HUES64 (cell line): ENCODE measurements at regions not wholly inside any gene's neighbourhood (a gene's known extent, or its start where the extent isn't known, plus 50 kb on each side); places are given as distances from the start of the nearest gene placed in this dataset.
"Not testable (repeated sequence)": the region's sequence is repeated elsewhere in the genome, so short reads cannot be mapped to it uniquely, and the experiment has no call there.

ENCODE experiments used
- H3K27ac ChIP-seq: 2 replicates; pipeline ENCODE4 v1.7.0; 2013; ENCODE audit warnings: low read depth, low read length, inconsistent platforms
- H3K27me3 ChIP-seq: 2 replicates; pipeline ENCODE4 v1.6.1; 2013; ENCODE audit warnings: mild to moderate bottlenecking, low read length; ENCODE audit not compliant: insufficient read depth
- H3K36me3 ChIP-seq: 2 replicates; pipeline ENCODE4 v1.6.1; 2013; ENCODE audit warnings: mild to moderate bottlenecking, low read length; ENCODE audit not compliant: insufficient read depth
- H3K4me1 ChIP-seq: 2 replicates; pipeline ENCODE4 v1.6.1; 2013; ENCODE audit warnings: mild to moderate bottlenecking, low read length, moderate library complexity; ENCODE audit not compliant: insufficient read depth
- H3K4me3 ChIP-seq: 2 replicates; pipeline ENCODE4 v1.5.1; 2013; ENCODE audit warnings: mild to moderate bottlenecking, low read length, moderate library complexity
- H3K9ac ChIP-seq: 2 replicates; pipeline ENCODE4 v1.6.1; 2013; ENCODE audit warnings: mild to moderate bottlenecking, low read depth, low read length
- H3K9me3 ChIP-seq: 2 replicates; pipeline ENCODE4 v1.6.1; 2013; ENCODE audit warnings: low read depth, low read length; ENCODE audit not compliant: insufficient read depth
- WGBS: fragments of 150-250, 120-280 bp; methylation state at CpG from one replicate; pipeline ENCODE4 v1.1.7; 2013; ENCODE audit warnings: missing lambda C conversion rate; 5-methylcytosine and 5-hydroxymethylcytosine counted together

DNA sequence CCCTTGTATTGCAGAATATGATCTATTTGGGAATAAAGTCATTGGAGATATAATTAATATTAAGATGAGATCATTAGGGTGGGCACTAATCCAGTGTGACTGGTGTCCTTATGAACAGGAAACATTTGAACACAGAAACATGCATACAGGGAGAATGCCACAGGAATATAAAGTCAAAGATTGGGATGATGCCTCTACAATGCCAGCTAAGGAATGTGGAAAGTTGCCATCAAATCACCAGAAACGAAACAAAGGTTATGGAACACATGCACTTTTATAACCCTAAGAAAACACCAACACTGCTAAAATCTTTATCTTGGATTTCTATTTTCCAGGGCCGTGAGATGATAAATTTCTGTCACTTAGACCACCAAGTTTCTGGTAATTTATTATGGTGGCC lies 442.4 kb upstream of the BCHE start:
- no peaks in the 10 kb centered on the region; the same call in 1 of the 2 replicates for H3K4me1 ChIP-seq
- H3K9ac ChIP-seq: no peak overlapping the region
- no peak overlapping the region for H3K27ac ChIP-seq
- no peak overlapping the region for H3K4me3 ChIP-seq
- H3K9me3 ChIP-seq: no peaks in the 10 kb centered on the region
- no peaks in the 10 kb centered on the region for H3K27me3 ChIP-seq
- 100% methylated on average over 2 of the region's 2 CpGs for WGBS
- H3K36me3 ChIP-seq: no peaks in the 10 kb centered on the region

DNA sequence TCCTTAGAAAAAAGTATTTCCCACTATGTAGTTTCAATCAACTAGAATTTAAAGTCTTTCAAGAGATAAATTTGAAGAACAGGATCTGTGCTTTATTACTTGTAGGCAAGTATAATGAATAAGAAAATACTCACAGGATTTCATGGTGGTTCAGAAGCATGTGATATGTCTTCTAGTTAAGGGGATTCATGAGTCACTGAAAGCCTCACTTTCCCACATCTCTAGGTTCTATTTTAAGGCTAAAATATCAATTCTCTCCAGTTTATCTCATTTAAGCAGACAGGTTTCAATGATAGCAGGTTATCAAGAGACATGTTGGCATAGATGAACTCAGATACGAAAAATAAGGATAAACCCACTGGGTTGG lies 437.8 kb upstream of the BCHE start:
- Histone ChIP-seq H3K4me3 (no peak overlapping the region), H3K27me3 (no peaks in the 10 kb centered on the region), H3K27ac (no peak overlapping the region), H3K36me3 (no peaks in the 10 kb centered on the region), H3K9ac (no peak overlapping the region), H3K9me3 (no peaks in the 10 kb centered on the region), H3K4me1 (no peaks in the 10 kb centered on the region)
- WGBS: 95% methylated on average over 1 of the region's 1 CpG

DNA sequence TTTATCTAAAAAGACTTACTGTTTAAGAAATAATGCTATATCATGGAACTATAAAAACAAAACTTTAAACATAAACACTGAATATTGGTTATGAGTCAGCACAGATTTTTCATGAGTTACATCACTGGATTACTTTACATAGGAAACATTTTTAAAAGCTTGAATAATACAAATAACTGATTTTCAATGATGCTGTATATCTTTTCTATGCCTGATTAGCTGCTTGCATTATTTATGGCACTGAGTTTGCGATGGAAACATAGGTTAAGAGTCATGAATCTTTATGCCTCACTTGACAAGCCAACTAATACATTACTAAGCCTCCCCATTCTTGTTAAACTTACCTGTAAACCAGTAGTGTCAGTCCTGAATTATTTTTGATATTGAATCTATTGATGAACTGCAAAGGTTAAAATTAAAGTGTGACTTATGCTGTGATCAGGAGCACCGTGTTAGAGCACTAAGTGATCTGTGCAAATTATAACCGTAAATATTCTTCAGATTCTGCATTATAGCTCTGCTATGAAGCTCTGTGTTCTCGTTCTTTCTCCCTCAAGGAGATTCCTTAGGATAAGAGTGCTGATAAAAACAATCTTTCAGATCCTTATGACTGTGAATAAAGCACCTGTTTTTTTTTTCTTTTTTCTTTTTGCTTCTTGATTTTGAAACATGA lies 437.3 kb upstream of the BCHE start:
- Histone ChIP-seq H3K36me3 (no peaks in the 10 kb centered on the region), H3K27me3 (no peaks in the 10 kb centered on the region), H3K4me3 (no peak overlapping the region), H3K9ac (no peak overlapping the region), H3K9me3 (no peaks in the 10 kb centered on the region), H3K4me1 (no peaks in the 10 kb centered on the region), H3K27ac (no peak overlapping the region)
- whole genome bisulfite sequencing: 71% methylated on average over 4 of the region's 4 CpGs

DNA sequence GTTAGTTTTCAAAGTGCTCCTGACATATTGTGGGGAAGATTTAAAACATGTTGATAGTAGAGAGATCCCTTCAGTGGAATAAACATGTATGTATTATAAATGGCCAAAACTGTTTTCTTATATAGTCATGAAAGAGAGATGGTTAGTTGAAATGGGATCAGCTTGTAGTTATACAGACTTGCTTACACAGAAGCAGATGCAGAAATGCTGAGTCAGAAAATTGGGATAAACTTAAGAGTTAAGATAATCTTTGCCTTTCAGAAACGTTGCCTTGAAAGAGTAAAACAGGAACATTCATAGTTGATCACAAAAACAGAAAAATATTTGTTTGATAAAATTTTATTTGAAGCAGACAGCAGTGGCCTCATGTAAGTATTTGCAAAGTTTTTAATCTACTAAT lies 433.2 kb upstream of the BCHE start:
- 67% methylated on average over 1 of the region's 1 CpG for WGBS

DNA sequence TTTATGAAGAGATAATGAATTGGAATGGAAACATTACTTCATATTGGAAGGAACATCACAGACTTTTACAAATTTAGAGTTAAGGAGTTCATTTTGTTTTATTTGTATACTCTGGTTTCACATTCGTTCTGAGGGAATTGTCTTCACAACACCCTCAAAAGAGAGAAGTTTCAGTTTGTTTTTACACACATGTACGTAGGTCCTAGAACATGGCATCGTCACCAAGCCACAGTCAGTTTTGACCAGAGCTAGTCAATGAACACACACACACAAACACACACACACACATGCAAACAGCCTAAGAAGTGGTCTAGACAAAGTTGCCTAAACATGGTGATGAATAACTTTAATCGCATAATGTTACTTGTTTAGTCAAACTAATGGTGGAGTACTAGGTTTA lies 427.9 kb upstream of the BCHE start:
- no peaks in the 10 kb centered on the region for H3K4me1 ChIP-seq
- H3K27ac ChIP-seq: no peak overlapping the region
- no peaks in the 10 kb centered on the region for H3K27me3 ChIP-seq
- no peaks in the 10 kb centered on the region for H3K9me3 ChIP-seq
- H3K4me3 ChIP-seq: no peak overlapping the region
- no peak overlapping the region for H3K9ac ChIP-seq
- no peaks in the 10 kb centered on the region for H3K36me3 ChIP-seq
- WGBS: 97% methylated on average over 4 of the region's 4 CpGs

More for the DNA sequence above, 433.2 kb upstream of the BCHE start:
- no peaks in the 10 kb centered on the region for H3K36me3 ChIP-seq
- H3K9me3 ChIP-seq: no peaks in the 10 kb centered on the region
- H3K27me3 ChIP-seq: no peaks in the 10 kb centered on the region
- no peaks in the 10 kb centered on the region for H3K4me1 ChIP-seq
- H3K27ac ChIP-seq: no peak overlapping the region
- no peak overlapping the region for H3K4me3 ChIP-seq
- no peak overlapping the region for H3K9ac ChIP-seq

DNA sequence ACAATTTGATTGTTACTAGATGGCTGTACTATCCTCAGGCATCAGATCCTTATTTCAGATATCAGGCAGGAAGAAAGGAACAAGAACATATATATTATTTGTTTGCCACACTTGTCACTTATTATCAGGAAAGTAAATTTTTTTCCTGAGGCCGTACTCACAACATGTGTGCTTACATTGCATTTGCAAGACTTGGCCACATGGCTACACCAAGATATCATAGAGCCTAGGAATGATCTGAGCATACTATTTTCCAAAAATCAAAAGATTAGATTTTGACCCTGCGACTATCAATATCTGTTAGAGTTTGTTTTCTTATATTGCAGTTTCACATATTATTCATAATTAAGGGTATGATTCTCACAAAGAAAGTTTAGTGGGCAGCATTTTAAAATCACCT lies 426.2 kb upstream of the BCHE start:
- Histone ChIP-seq H3K36me3 (no peaks in the 10 kb centered on the region), H3K27me3 (no peaks in the 10 kb centered on the region), H3K9ac (no peak overlapping the region), H3K27ac (no peak overlapping the region), H3K4me3 (no peak overlapping the region), H3K4me1 (no peaks in the 10 kb centered on the region), H3K9me3 (no peaks in the 10 kb centered on the region)
- whole genome bisulfite sequencing: 84% methylated on average over 1 of the region's 2 CpGs

DNA sequence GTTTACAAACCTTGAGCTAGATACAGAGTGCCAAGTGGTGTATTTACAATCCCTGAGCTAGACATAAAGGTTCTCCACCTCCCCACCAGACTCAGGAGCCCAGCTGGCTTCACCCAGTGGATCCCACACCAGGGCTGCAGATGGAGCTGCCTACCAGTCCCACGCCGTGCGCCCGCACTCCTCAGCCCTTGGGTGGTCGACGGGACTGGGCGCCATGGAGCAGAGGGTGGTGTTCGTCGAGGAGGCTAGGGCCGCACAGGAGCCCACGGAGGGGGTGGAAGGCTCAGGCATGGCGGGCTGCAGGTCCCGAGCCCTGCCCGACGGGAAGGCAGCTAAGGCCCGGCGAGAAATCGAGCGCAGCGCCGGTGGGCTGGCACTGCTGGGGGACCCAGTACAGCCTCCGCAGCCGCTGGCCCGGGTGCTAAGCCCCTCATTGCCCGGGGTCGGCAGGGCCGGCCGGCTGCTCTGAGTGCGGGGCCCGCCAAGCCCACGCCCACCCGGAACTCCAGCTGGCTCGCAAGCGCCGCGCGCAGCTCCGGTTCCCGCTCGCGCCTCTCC lies 421.1 kb upstream of the BCHE start:
- H3K9me3 ChIP-seq, H3K9ac ChIP-seq, H3K36me3 ChIP-seq, H3K4me1 ChIP-seq, H3K27me3 ChIP-seq, H3K27ac ChIP-seq, H3K4me3 ChIP-seq: not testable (repeated sequence)
- 87% methylated on average over 36 of the region's 41 CpGs for WGBS

DNA sequence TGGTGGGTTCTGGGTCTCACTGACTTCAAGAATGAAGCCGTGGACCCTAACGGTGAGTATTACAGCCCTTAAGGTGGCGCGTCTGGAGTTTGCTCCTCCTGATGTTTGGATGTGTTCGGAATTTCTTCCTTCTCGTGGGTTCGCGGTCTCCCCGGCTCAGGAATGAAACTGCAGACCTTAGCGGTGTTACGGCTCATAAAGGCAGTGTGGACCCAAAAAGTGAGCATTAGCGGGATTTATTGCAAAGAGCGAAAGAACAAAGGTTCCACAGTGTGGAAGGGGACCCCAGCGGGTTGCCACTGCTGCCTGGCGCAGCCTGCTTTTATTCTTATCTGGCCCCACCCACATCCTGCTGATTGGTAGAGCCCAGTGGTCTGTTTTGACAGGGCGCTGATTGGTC lies 420.5 kb upstream of the BCHE start:
- WGBS: 91% methylated on average over 16 of the region's 16 CpGs
- no peak overlapping the region for H3K9ac ChIP-seq
- no peaks in the 10 kb centered on the region for H3K27me3 ChIP-seq
- H3K9me3 ChIP-seq: no peaks in the 10 kb centered on the region
- H3K36me3 ChIP-seq: no peaks in the 10 kb centered on the region
- H3K4me3 ChIP-seq: no peak overlapping the region
- H3K4me1 ChIP-seq: no peaks in the 10 kb centered on the region
- H3K27ac ChIP-seq: no peak overlapping the region

DNA sequence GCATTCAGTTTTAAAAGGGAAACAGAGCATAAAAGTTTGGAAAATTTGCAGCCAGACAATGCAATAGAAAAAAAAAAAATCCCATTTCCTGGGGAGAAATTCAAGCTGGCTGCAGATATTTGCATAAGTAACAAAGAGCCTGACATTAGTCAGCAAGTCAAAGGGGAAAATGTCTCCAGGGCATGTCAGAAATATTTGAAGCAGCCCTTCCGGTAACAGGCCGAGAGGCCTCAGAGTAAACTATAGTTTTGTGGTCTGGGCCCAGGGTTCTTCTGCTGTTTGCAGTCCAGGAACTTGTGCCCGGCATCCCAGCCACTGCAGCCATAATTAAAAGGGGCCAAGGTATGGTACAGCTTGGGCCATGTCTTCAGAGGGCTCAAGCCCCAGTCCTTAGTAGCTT lies 411.6 kb upstream of the BCHE start:
- Histone ChIP-seq H3K9me3 (peaks cover 6% of the 10 kb centered on the region; the same call in 1 of the 2 replicates), H3K4me1 (no peaks in the 10 kb centered on the region), H3K27me3 (no peaks in the 10 kb centered on the region), H3K9ac (no peak overlapping the region), H3K36me3 (no peaks in the 10 kb centered on the region), H3K4me3 (no peak overlapping the region), H3K27ac (peak overlapping the region; percentile 65; the same call in 1 of the 2 replicates)
- WGBS: 61% methylated on average over 3 of the region's 3 CpGs

DNA sequence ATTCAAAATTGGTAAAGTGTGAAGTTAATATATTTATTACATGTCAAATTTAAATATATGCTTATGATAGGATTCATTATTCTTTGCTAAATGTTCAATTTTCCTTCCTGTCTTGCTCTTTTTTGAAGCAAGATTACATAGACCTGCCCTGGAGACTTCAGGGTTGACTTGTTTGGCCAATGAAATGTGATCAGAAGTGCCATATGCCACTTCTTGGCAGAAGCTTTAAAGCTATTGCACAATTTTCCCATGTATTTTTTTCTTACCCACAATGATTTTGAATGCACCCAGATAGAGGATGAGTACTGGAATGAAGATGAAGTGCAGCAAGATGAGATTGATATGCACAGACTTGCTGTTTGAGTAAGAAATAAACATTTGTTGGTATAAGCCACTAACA lies 406.3 kb upstream of the BCHE start:
- Histone ChIP-seq H3K27me3 (no peaks in the 10 kb centered on the region), H3K9ac (no peak overlapping the region), H3K9me3 (0 out of 2 replicates have a peak, but pooled peaks cover 6% of the 10 kb centered on the region)

DNA sequence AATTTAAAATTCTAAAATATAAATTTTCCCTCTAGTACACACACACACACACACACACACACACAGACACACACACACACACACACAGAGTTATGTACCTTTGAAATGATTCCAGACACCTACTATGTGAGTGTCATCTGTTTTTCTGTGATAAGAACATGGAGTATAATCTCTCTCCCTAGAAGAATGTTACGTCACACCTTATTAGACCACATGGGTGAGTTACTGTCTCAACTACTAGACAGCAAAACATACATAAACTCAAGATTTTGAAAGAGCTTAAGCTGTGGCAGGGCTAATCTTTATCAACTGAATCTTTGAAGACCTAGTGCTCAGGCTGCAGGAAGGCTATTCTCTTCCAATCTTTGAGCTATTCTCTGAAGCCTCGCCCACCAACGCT lies 385.9 kb upstream of the BCHE start:
- H3K27ac ChIP-seq: no peak overlapping the region
- no peaks in the 10 kb centered on the region for H3K9me3 ChIP-seq
- no peaks in the 10 kb centered on the region for H3K36me3 ChIP-seq
- WGBS: 90% methylated on average over 3 of the region's 3 CpGs
- no peak overlapping the region for H3K4me3 ChIP-seq
- H3K4me1 ChIP-seq: no peaks in the 10 kb centered on the region
- H3K27me3 ChIP-seq: no peaks in the 10 kb centered on the region
- no peak overlapping the region for H3K9ac ChIP-seq

More for the DNA sequence above, 406.3 kb upstream of the BCHE start:
- H3K4me1 ChIP-seq: no peaks in the 10 kb centered on the region
- H3K27ac ChIP-seq: no peak overlapping the region
- no peaks in the 10 kb centered on the region for H3K36me3 ChIP-seq
- H3K4me3 ChIP-seq: no peak overlapping the region

DNA sequence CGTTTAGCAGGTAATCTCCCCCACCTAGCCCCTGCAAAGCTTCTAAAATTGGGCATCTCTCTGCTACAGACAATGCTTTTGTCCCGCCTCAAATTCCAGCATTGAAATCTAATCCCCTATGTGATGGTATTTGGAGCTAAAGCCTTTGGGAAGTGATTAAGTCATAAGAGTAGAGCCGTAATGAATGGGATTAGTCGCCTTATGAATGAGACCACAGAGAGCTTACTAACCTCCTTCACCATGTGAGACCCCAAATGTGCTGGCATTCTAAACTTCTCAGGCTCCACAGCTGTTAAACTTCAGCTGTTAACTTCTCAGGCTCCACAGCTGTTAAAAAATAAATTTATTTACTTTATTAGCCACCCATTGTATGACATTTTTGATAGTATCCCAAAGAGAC lies 374.2 kb upstream of the BCHE start:
- 85% methylated on average over 4 of the region's 4 CpGs for WGBS
- no peaks in the 10 kb centered on the region for H3K36me3 ChIP-seq
- no peak overlapping the region for H3K27ac ChIP-seq
- H3K4me1 ChIP-seq: peaks cover 5% of the 10 kb centered on the region; the same call in 1 of the 2 replicates
- H3K9me3 ChIP-seq: no peaks in the 10 kb centered on the region
- H3K27me3 ChIP-seq: no peaks in the 10 kb centered on the region
- no peak overlapping the region for H3K9ac ChIP-seq
- no peak overlapping the region for H3K4me3 ChIP-seq
